ENCODE measurements at regions not wholly inside any gene's neighbourhood (a gene's known extent, or its start where the extent isn't known, plus 50 kb on each side); places are given as distances from the start of the nearest gene placed in this dataset.

- no peak for TF ChIP-seq CTCF (conservative IDR thresholded peaks at IDR 0.05; ENCODE audit: low read depth in 2 of 2)
- TF ChIP-seq POLR2AphosphoS5 (IDR thresholded peaks at IDR 0.05; ENCODE audit: low read depth), result no peak
- no peak for TF ChIP-seq ETS1 (IDR thresholded peaks at IDR 0.05)
- no peak for TF ChIP-seq ZNF331 (CRISPR knock-in tag; IDR thresholded peaks at IDR 0.05; ENCODE audit: low read depth)
- TF ChIP-seq EZH2phosphoT487 (IDR thresholded peaks at IDR 0.05; ENCODE audit: unreplicated experiment), result no peak
- TF ChIP-seq EZH2 (IDR thresholded peaks at IDR 0.05; ENCODE audit: low read depth, unreplicated experiment), result no peak
- no peak for TF ChIP-seq REST (IDR thresholded peaks at IDR 0.05; ENCODE audit: unreplicated experiment)
- no peak for TF ChIP-seq CREB1 (CRISPR knock-in tag; IDR thresholded peaks at IDR 0.05; ENCODE audit: low read depth)
- TF ChIP-seq NANOG (IDR thresholded peaks at IDR 0.05; ENCODE audit: borderline replicate concordance), result no peak
Measured at GRCh38 chr4:95675623-95676022, 126.8 kb upstream of the UNC5C start.
